Dedifferentiated amniotic fluid mesenchymal stem cell (primary cell): ENCODE measurements at regions not wholly inside any gene's neighbourhood (a gene's known extent, or its start where the extent isn't known, plus 50 kb on each side); places are given as distances from the start of the nearest gene placed in this dataset.
"Not testable (repeated sequence)": the region's sequence is repeated elsewhere in the genome, so short reads cannot be mapped to it uniquely, and the experiment has no call there.

Experiments
- DNase-seq: peaks from one replicate; pipeline ENCODE4 v3.0.0-alpha.2; 2016; ENCODE audit errors: extremely low spot score

DNA sequence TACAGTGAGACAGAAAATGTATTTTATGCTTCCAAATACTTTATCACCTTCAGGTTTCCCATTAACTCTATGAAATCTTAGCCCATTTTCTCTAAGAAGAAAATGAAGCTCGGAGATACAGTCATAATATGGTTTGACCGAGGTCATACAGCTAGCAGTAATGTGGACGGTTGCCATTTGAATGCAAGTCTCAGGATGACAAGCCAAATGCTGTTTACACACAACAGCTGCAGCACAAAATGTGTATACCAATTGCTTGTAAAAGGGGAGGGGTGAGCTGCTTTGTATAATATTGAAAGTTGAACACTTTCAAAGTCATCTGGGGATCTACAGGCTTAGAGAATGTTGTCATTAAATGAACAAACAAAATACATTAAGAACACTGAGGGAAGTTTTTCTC is 93.8 kb upstream of the FSIP2 start:
- DNase-seq = no peak

DNA sequence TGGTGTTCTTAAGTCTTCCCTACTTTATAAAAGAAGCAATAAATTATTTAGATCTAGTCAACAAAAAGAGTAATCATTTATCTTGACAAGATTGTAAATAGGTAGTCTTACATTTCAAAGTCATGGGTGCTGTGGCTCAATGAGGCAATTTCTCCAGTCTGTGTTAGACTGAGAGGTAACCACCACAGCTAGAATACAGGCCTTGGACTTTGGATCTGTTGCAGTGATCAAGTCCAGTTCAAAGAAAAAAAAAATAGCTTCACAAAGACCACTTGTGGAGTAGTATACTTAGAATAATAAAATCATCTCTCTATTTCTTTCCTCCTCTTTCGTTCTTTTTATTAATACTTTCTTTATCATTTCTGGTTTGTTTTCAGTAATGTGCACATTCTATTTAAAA is 93.1 kb upstream of the FSIP2 start:
- no peak for DNase-seq

- no peak for DNase-seq
Observed at GRCh38 chr2:185658750-185659149, 79.9 kb upstream of the FSIP2 start.

DNA sequence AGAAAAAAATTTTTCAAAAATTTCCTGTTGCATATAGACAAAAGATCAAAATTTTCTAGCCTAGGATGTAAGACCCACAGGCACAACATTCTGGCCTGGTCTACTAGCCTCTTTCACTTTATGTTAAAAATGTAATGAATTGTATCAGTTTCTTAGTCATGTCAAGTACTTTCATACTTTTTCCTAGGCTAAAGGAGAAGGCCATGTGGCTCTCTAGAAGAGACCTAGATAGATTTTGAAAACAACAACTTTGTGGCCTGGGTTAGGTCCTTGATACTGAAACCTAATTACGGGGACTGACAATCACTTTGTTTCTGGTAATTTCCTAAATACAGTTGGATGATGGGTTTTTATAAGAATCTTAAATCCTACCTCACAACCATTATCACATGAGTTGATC is 74.8 kb upstream of the FSIP2 start:
- no peak for DNase-seq

DNA sequence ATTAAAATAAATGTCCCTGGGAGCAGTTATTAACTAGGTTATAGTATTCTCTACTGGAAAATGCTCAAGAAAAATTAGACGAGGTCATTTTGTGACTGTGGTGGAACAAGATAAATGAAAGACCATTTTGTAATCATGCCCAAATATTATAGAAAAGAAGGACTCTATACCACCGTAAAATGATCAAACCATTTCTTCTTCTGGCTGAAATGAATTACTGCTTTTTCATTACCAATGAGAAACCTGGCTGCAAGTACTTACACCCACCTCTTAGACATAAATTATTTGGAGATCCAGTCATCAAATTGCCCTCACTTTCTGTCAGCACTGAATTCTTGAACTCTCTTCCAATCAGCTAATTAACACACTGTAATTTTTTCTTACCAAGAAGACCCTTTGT is 74.2 kb upstream of the FSIP2 start:
- no peak for DNase-seq

DNA sequence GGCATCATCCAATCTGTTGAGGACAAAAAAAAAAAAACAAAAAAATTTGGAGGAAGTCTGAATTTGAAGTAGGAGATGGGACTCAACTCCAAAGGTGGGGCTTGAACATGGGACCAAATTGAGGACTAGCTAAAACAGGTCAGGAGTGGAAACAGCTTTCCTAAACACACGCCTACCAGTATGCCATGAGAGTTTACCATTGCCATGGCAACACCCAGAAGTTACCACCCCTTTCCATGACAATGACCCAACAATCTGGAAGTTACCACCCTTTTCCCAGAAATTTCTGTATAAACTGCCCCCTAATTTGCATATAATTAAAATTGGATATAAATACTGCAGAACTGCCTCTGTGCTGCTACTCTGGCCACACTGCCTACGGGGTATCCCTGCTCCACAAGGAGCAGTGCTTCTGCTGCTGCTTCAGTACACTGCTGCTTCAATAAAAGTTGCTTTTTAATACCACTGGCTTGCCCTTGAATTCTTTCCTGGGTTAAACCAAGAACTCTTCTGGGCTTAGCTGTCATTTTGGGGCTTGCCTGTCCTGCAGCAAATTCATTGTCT is 73.3 kb upstream of the FSIP2 start:
- no peak for DNase-seq

DNA sequence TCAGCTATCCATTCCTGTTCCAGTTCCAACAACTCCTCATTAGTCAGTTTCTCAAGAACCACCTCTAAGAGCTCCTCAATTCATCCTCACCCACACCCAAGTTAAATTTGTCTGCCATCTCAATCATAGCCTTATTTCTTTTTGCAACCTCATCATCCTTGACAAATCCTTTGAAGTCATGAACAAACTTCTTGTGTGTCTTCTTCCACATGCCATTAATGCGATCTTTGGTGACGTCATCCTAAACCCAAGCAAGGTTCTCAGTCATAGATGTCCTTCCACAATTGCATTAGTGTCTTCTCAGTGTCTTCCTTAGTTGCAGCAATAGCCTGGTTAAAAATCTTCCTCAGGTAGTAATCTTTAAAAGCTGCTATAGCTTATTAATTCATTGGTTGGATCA is 71.2 kb upstream of the FSIP2 start:
- DNase-seq = no peak

GRCh38 chr2:185668710-185669109 is 69.9 kb upstream of the FSIP2 start:
- no peak for DNase-seq

DNA sequence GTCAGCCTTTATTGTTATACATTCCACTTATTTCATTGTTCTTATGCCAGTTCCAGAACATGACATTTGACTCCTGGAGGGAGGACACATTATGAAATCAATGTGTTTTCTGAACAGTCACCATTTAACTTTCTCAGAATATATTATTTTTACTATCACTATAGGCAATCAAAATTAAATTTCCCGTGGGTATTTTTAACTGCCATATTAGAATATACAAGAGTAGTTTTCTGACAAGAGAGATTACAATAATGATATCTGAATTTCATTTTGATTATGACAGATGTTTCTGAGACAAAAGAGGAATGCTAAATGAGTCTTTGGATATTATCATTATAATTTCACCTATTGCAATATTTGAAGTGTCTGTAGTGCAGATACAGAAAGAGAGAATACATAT is 64.4 kb upstream of the FSIP2 start:
- DNase-seq = no peak

GRCh38 chr2:185676316-185676715 is 62.3 kb upstream of the FSIP2 start:
- DNase-seq = no peak

DNA sequence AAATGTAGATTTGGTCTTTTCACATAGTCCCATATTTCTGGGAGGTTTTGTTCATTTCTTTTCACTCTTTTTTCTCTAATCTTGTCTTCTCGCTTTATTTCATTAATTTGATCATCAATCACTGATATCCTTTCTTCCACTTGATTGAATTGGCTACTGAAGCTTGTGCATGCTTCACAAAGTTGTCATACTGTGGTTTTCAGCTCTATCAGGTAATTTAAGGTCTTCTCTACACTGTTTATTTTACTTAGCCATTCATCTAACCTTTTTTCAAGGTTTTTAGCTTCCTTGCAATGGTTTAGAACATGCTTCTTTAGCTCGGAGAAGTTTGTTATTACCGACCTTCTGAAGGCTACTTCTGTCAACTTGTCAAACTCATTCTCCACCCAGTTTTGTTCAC is 51.6 kb upstream of the FSIP2 start:
- not testable (repeated sequence) for DNase-seq

- DNase-seq = no peak
Observed at GRCh38 chr2:185687967-185688366, 50.6 kb upstream of the FSIP2 start.
